GM19351 (cell line): ENCODE measurements at regions not wholly inside any gene's neighbourhood (a gene's known extent, or its start where the extent isn't known, plus 50 kb on each side); places are given as distances from the start of the nearest gene placed in this dataset.
"Not testable (repeated sequence)": the region's sequence is repeated elsewhere in the genome, so short reads cannot be mapped to it uniquely, and the experiment has no call there.

Experiments used
- ATAC-seq: cut with Tn5 transposase; IDR thresholded peaks from one replicate; pipeline ENCODE4 v1.9.1; 2021; ENCODE audit warnings: mild to moderate bottlenecking, moderate library complexity; ENCODE audit not compliant: unreplicated experiment

GRCh38 chr3:187795207-187795960 is 50.1 kb upstream of the BCL6 start:
- no peak for ATAC-seq

DNA sequence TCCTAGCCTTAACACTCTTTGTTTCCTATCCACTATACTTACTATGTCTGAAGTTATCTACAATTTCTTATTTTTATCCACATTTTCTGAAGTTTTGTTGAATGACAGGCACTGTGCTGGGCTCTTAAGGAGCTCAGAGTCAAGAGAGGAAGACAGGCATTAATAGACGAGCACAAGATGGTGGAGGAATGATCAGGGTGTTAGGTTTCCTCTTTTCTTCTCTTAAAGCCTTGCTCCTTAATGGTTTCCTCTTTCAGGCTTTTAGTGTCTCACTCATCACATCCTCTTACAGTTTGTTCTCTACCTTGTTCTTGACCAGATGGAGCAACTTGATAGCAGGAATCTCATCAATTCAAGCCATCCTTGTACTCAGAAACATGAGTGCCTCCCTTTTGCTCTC is 52.9 kb upstream of the BCL6 start:
- ATAC-seq: no peak

GRCh38 chr3:187798531-187799530 is 53.6 kb upstream of the BCL6 start:
- ATAC-seq: no peak

GRCh38 chr3:187799942-187800641 is 54.8 kb upstream of the BCL6 start:
- peak; percentile 39 for ATAC-seq

- ATAC-seq: no peak
These were observed 55.9 kb upstream of the BCL6 start for GRCh38 chr3:187801152-187801551.

DNA sequence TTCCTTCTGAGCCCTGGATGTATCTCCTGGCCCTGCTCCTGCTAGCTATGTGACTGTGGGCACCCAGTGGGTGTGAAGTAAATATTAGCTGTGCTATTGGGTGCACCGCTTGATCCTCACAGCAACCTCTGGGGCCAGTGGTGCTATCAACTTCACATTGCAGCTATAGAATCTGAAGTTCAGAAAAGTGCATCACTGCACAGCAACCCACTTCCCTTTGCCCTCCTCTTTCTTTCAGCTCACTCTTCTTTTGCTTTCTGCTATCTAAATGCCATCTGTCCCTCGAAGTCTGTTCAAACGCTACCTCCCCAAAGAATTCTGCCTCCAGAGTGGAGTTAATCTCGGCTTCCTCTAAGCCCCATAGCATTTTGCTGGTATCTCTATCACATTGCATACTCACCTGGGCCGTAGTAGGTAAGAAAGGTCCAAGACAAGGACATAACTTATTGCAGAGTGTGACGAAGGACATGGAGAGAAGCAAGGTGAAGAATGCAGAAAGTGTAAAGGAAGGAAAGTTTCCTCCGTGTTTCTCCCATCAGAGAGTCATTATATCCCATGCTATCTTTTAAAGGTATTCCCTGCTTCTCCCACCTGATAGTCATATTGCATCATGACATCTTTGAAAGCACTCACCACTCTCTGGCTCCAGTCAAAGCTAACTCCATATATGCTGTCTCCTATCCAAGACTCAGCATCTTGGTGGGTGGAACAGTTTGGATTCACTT is 57.1 kb upstream of the BCL6 start:
- ATAC-seq: no peak

- ATAC-seq: peak; percentile 91
These were observed 57.6 kb upstream of the BCL6 start for GRCh38 chr3:187802928-187803259.

DNA sequence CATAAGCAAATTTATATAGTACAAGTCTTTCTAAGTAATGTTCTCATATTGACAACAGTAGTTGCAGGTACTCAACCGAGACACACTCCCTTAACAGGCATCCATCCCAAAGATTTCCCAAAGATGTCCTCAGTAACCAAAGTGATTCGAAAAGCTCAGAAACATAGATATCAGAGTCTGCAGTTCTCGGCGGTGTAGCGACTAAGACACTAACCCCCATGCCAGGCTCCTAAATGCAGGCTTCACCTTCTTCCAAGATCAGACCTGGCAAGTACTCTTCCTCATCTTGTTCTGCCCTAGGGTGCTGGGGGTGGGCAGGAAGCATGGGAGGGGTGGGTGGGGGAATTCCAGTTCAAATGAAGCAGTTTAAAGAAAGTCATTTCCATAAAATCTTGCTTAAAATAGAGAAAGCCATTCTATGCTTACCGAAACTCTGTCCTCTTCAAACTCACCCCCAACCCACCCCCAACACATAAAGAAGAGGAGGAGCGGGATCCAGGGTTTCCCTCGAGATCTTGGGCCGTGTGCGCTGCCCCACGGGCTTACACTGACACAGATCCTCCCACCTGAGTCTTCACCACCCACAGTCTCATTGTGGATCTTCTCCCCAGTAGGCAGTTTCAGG is 59.0 kb upstream of the BCL6 start:
- ATAC-seq: no peak

DNA sequence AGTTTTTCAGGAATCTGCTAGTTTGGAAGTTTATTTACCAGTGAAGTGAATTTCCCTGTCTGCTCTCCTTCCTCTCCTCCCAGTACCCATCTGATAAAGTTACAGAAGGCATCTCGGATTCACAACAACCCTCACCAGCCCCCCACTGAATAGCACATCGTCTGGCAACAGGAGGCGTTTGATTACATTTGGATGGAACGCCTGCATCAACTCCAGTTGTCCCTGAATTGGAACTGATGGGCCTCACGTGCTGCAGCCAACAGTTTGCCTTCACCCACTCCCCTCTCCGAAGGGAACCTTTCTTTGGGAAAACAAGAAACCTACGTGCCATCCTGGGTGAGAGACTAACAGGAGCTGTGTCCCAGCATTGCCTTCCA is 59.5 kb upstream of the BCL6 start:
- ATAC-seq: no peak

- ATAC-seq: no peak
These were observed 60.5 kb upstream of the BCL6 start for GRCh38 chr3:187805774-187806173.

DNA sequence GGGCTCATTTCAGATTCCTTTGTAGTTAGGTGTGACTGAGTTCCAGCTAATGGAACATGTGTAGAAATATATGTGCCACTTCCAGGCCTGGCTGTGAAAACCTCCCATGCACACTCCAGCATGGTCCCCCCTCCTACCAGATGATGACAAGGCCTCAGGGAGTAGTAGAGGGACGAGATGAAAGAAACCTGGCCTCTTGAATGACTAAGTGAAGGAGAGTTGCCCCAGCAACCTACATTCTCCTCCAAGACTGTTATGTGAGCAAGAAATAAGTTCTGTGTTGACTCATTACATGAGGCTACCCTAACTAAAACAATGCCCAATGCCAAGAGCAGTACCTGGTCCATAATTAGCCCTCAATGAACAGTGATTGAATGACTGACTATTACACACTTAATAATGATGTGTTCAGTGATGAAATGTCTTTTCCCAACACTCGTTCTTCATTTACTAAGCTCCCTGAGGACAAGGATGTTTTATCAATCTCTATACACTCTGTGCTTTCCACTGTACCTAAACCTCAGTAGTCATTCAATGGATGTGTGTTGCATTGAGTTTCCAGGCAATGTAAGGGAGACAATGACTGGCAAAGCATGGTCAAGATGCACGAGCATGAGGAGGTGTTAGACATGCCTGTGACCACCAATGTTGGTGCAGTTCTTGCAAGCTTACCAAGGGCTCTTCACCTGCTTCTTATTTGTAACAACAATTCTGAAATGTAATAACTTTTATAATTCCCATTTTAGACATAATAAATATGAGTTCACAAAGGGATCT is 62.0 kb upstream of the BCL6 start:
- no peak for ATAC-seq

- no peak for ATAC-seq
These were observed 63.2 kb upstream of the BCL6 start for GRCh38 chr3:187808527-187808895.

- no peak for ATAC-seq
These were observed 64.3 kb upstream of the BCL6 start for GRCh38 chr3:187809612-187809991.

- ATAC-seq: no peak
These were observed 64.8 kb upstream of the BCL6 start for GRCh38 chr3:187810021-187810446.

DNA sequence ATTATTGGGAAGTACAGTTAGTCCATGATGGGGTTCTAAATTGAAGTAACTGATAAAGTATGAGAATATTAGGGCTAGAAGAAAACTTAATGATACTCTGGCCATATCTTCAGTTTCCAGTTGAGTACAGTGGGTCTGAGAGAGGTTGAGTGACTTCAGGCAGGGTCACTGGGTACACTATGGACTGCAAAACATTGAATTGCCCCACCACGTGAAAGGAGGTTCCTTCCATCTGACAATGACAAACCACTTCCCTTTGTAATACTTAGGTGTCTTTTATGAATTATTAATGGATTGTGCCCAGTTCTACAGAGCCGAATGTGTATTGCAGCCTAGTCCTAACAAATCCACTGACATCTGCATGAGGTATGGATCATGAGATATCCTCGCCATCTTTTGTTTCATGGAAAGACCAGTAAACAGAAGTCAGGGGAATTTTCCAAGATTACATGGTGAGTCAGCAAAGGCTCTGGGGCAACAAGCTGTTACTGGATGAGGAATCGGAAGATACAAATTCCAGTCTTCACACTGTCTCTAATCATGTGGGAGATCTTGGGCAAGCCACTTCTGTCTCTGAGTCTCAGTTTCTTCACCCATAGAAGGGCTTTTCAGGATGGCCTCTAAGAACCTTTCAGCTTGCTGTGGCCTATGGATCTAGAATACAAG is 66.5 kb upstream of the BCL6 start:
- ATAC-seq: no peak

- no peak for ATAC-seq
These were observed 67.2 kb upstream of the BCL6 start for GRCh38 chr3:187812496-187812895.

DNA sequence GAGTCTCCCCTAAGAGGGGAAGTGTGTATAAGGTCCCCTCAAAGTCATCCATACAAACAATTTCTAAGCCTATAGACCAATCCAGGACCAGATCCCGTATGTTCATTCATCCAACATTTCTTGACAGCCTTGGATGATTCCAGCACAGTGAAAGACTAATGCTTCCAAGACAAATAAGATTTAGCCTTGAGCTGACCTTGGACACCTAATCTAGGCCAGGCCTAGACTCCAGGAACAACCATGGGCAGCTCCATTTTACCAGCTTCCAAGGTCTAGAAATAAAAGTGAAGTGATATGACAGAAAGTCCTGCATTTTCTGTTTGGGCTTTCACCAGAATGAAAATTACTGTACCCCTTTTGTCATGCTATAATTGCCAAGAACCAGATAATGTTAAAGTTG is 67.9 kb upstream of the BCL6 start:
- no peak for ATAC-seq

DNA sequence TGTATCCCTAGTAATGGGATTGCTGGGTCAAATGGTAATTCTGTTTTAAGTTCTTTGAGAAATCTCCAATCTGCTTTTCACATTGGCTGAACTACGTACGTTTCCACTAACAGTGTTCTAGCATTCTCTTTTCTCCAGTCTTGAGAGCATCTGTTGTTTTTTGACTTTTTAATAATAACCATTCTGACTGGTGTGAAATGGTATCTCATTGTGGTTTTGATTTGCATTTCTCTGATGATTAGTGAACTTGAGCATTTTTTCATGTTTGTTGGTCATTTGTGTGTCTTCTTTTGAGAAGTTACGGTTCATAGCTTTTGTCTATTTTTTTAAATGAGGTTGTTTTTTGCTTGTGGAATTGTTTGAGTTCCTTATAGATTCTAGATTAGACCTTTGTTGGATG is 72.5 kb upstream of the BCL6 start:
- ATAC-seq: not testable (repeated sequence)

- no peak for ATAC-seq
These were observed 76.5 kb upstream of the BCL6 start for GRCh38 chr3:187821616-187822317.
